ENCODE measurements at regions not wholly inside any gene's neighbourhood (a gene's known extent, or its start where the extent isn't known, plus 50 kb on each side); places are given as distances from the start of the nearest gene placed in this dataset.
"Not testable (repeated sequence)": the region's sequence is repeated elsewhere in the genome, so short reads cannot be mapped to it uniquely, and the experiment has no call there.

DNA sequence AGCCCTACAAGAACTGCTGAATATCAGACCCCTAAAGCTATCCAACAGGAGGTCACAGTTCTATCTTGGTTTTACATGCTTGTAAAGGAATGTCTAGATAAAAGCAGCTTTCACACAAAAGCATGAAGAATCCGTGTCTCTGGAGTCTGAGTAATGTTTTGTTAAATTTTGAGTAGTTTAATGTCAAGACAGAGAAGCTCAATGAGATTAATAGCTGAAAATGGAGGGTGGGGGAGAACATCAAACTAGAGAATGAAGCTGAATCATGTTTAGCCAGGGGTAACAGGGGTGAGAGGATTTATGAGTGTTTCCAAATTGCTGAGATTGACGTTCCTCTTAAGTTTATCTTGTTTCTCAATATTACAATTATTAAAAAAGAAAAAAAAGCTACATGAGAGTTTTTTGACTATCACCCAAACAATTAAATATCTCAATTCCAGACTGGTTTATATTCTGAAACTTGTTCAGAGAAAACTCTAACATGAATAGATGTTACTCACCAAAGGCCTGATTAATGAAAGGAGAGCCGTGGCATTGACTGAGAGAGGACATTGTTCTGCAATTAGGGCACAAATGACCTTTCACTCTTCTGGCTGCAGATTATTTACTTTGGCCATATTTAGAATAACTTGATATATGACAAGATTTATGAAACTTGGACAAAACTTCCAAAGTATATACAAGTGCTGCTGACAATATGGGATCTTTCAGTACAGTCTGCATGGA lies 266.4 kb upstream of the ETAA1 start:
- no peak for DNase-seq

GRCh38 chr2:67131257-67131609 lies 265.9 kb upstream of the ETAA1 start:
- no peak for DNase-seq

- not testable (repeated sequence) for DNase-seq
These were observed 264.6 kb upstream of the ETAA1 start for GRCh38 chr2:67132441-67132940.

DNA sequence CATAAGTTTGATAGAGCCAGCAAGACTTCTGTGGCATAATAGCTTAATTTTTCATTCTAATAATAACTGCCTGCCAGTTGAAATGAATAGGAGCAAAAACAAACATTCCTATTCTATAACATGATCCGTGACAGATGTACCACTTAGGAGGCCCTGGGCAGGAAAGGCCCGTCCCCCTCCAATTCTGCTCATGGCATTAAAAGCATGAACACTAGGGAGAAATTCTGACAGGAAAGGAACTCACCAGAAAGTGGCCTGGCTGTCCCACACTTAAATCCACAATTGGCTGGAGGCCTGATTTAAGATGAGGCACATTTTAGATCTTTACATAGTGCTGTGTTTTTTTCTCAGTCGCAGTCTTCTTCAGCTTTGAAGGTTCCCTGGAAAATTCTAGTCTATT lies 261.9 kb upstream of the ETAA1 start:
- no peak for DNase-seq

DNA sequence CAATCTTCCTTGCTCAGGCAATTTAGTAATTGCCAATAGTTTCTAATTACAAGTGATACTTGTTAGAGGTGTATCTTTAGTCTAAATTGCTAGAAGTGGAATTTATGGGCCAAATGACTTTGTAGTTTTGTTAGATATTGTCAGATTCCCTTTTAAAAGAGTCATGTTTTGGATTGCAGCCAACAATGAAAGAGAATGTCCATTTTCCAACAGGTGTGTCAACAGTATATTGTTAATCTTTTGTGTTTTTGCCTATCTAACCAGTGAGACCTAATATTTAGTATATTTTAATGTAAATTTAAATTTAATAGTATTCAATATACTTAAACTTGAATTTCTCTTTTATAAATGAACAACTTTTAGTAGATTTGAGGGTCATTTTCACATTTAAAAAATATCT lies 259.4 kb upstream of the ETAA1 start:
- no peak for DNase-seq

- DNase-seq: no peak
These were observed 255.1 kb upstream of the ETAA1 start for GRCh38 chr2:67142071-67142470.

GRCh38 chr2:67142741-67143140 lies 254.4 kb upstream of the ETAA1 start:
- no peak for DNase-seq

GRCh38 chr2:67145851-67146250 lies 251.3 kb upstream of the ETAA1 start:
- DNase-seq: no peak

DNA sequence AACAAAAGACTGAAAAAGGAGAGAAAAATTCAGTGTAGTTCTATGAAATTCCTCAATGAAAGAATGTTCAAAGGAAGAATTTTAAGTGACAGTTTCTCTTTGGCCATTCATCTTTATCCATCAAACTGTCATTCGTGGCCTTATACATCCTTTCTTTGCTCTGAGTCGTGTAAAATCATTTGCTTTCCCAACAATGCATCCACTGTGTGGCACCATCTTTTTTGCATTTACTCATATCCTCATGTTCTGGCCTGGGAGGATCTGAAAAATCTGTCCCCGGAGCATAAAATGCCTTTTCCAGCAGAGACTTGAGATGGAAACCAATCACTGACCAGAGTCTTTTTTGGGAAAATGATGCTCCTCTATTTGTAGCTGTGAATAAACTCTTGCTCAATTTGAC lies 240.3 kb upstream of the ETAA1 start:
- DNase-seq: no peak

DNA sequence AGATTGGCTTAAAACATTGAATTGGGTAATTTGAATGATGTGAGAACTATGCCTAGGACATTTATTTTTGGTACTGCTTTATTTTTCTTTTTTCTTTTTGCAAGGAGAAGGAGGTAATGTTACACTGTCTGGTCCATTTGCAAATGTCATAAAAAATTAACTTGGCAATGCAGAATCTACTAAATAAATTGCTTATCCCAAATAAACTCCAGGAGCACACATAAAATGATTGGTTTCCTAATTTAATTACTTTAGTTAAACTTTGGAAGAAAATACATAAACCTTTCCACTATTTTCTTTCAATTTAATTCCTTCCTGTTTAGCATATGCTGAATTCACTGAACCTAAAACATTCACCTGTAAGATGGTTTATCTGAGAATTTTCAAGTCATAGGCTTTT lies 238.4 kb upstream of the ETAA1 start:
- DNase-seq: no peak

- no peak for DNase-seq
These were observed 237.2 kb upstream of the ETAA1 start for GRCh38 chr2:67159929-67160328.

- no peak for DNase-seq
These were observed 232.2 kb upstream of the ETAA1 start for GRCh38 chr2:67164771-67165522.

GRCh38 chr2:67165523-67165990 lies 231.6 kb upstream of the ETAA1 start:
- DNase-seq: no peak

DNA sequence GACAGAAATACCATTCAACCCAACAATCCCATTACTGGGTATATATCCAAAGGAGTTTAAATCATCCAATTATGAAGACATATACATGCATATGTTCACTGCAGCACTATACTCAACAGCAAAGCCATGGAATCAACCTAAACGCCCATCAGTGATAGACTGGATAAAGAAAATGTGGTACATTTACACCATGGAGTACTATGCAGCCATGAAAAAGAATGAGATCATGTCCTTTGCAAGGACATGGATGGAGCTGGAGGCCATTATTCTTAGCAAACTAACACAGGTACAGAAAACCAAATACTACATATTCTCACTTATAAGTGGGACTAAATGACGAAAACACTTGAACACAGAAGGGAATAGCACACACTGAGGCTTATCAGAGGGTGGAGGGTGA lies 230.6 kb upstream of the ETAA1 start:
- DNase-seq: not testable (repeated sequence)

- DNase-seq: no peak
These were observed 227.6 kb upstream of the ETAA1 start for GRCh38 chr2:67169417-67170140.

DNA sequence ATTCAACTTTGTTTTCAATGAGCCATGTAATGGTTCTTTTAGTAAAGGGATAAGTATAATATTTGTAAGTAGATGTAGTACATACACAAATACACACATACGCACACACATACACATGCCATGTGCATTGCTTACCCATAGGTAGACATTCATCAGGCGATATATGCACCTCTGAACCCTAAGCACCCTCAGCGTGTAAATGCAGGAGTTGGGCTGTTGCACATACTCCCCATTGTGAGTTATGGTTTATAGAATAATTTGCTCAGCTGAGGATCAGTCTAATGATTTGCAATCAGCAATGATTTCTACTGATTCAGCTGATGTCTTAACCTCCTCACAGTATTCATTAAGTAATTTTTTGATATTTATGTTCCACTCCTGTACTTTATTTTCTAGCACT lies 217.6 kb upstream of the ETAA1 start:
- DNase-seq: no peak

- no peak for DNase-seq
These were observed 216.3 kb upstream of the ETAA1 start for GRCh38 chr2:67180841-67181240.

- no peak for DNase-seq
These were observed 214.2 kb upstream of the ETAA1 start for GRCh38 chr2:67182884-67183283.

DNA sequence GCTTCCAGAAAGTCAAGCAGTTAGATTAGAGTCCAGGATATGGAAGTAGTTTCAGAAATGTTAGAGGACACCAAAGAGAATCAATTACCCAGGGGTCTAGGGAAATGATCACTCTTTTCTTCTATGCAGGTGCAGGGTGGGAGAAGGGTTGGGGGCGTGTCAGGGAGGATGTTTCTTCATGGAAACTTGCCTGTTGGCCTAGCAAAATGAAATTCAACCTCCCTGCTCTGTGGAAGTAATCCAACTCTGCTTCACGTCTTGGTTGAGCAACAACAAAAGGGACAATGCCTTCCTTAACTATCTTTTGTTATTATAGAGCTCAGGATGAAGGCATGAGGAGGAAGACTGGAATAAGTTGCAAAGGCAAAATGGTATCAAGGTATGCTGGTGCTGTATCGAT lies 210.8 kb upstream of the ETAA1 start:
- DNase-seq: no peak

DNA sequence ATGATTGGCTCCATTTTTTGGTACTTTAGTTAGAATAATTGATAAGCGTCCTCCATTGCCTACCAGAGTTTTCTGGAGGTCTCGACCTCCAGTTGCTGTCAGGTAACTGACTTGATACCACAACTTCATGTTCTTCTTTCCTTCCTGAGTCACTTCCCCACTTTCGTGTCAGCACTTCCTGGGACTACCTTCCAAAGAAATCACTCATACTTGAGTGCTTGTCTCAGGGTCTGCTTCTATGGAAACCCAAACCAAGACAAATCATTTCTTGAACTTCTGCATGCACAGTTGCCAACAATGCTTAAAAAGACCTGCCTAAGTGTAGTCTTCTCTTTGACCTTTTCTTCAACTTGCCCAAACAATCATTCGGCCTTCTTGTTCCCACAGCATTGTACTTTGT lies 210.3 kb upstream of the ETAA1 start:
- no peak for DNase-seq

DNA sequence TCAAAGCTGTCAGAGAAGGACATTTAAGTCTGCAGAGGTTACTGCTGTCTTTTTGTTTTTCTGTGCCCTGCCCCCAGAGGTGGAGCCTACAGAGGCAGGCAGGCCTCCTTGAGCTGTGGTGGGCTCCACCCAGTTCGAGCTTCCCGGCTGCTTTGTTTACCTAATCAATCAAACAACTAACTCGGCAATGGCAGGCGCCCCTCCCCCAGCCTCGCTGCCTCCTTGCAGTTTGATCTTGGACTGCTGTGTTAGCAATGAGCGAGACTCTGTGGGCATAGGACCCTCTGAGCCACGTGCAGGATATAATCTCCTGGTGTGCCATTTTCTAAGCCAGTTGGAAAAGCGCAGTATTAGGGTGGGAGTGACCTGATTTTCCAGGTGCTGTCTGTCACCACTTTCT lies 201.8 kb upstream of the ETAA1 start:
- not testable (repeated sequence) for DNase-seq

DNA sequence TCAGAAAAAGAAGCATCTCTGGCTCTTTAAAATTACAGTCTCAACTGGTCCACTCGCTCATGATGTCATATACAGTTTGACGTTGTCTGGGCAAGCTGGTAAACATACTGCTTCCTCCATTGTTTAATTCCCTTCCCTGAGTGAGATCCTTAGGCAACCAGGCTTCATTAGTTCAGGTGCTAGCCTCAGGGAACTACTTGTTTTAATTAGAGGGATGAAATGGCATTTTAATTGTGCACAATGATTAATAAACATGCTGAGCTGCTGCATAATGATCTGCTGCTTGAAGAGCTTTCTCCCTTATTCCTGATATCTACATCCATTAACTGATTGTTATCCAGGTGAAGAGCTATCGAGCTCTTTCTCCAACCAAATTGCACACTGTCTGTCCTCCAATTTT lies 195.6 kb upstream of the ETAA1 start:
- DNase-seq: no peak

DNA sequence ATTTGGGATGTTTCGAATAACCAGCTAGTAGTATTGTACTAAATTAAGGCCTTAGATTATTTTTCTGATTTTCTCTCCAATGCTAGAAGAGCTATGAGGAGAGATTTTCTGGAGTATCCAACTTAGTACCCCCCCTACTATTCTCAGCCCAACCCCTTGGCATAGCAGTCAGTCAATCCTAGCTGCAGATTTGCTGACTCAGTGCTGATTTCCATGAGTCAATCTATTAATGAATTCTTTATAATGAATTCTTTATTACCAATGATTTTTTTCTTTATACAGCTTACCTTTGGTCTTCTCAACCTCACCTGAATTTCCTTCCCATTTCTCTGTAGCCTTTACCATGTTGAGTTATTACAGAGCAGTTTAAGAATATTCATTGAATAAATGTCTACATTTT lies 192.8 kb upstream of the ETAA1 start:
- no peak for DNase-seq

Measured in C1 segment of cervical spinal cord (tissue), 14 donors.